ENCODE measurements at regions not wholly inside any gene's neighbourhood (a gene's known extent, or its start where the extent isn't known, plus 50 kb on each side); places are given as distances from the start of the nearest gene placed in this dataset.
A peak's percentile ranks its signal among the peaks of the same experiment; 100 is the strongest.

DNA sequence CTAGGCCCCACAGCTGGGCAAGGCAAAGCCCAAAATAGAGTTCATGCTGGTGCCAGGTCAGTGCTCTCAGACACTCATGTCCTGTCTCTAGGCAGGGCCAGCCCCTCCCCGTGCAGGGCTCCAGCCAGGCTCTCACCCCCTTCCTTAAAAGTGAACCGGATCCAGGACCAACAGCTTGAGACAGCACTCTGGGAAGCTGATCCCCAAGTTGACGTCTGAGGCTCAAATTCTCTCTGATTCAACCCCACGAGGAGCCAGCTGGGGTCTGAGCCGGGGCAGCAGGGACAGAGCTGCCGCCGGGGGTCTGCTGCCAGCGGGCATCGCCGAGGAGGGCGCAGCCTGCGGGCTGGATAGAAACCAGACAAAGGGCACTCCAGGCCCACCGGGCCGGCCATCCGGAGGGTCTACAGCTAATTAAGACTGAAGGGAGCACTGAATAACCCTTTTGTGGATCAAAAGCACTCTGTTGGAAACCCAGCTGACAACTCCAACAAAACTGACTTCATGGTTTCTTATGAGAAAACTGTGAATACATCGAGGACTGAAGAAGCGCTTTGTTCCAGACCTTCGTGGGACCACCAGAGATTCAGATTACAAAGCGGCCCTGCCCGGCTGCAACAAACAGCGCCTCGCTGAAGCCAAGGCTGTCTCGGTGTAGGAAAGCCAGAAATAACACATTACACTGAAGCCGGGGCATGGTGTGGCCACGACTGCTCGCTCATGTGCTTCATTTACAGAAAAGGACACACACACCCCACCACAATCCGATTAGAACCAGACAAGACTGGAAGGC is 95.8 kb downstream of the PSMG1 start:
- no peak for DNase-seq
- TF ChIP-seq POLR2A (IDR thresholded peaks at IDR 0.05): no peak
- TF ChIP-seq, protein P1, sequence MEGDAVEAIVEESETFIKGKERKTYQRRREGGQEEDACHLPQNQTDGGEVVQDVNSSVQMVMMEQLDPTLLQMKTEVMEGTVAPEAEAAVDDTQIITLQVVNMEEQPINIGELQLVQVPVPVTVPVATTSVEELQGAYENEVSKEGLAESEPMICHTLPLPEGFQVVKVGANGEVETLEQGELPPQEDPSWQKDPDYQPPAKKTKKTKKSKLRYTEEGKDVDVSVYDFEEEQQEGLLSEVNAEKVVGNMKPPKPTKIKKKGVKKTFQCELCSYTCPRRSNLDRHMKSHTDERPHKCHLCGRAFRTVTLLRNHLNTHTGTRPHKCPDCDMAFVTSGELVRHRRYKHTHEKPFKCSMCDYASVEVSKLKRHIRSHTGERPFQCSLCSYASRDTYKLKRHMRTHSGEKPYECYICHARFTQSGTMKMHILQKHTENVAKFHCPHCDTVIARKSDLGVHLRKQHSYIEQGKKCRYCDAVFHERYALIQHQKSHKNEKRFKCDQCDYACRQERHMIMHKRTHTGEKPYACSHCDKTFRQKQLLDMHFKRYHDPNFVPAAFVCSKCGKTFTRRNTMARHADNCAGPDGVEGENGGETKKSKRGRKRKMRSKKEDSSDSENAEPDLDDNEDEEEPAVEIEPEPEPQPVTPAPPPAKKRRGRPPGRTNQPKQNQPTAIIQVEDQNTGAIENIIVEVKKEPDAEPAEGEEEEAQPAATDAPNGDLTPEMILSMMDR (IDR thresholded peaks at IDR 0.05): no peak
- H3K4me3 ChIP-seq (replicated peaks in 1 of 3): no peak overlapping the region
- H3K9me3 ChIP-seq: no peaks in the 10 kb centered on the region
- no peak overlapping the region for H3K27ac ChIP-seq
- intact Hi-C loops (cut with DNase I): loop anchor here (10.0 kb wide), 1 partner anchor 53 kb away; no protein-coding TSS in a partner anchor
- no peaks in the 10 kb centered on the region for H3K27me3 ChIP-seq
- peaks cover 21 to 52% of the 10 kb centered on the region in 2 donors for H3K4me1 ChIP-seq
- H3K36me3 ChIP-seq: no peaks in the 10 kb centered on the region
- WGBS, 2 donors: 70 to 83% methylated on average over 17 to 27 of the region's 27 CpGs

DNA sequence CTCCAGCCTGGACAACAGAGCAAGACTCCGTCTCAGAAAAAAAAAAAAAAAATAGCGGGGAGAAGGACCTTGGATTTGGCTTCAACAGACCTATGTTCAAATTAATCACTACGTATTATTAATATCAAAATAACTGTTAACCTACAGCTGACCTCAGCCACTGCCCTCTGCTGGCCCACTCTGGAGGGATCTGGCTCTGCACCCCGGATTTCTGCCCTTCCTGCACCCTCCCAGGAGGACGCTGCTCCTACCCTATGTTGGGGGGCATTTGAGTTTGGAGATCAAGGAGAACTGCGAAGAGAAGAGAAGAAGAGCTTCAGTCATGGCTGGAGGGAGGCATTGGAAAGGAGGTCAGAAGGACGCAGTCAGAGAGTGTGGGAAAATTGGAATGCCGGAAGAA is 96.7 kb downstream of the PSMG1 start:
- DNase-seq: no peak
- no peak for TF ChIP-seq POLR2A (IDR thresholded peaks at IDR 0.05)
- TF ChIP-seq, protein P1 (IDR thresholded peaks at IDR 0.05): no peak
- no peak overlapping the region for H3K4me3 ChIP-seq (replicated peaks in 1 of 3)
- 92 to 93% methylated on average over 8 of the region's 8 CpGs for WGBS, 2 donors
- no peaks in the 10 kb centered on the region for H3K9me3 ChIP-seq
- H3K36me3 ChIP-seq: no peaks in the 10 kb centered on the region
- H3K4me1 ChIP-seq: peaks cover 21 to 57% of the 10 kb centered on the region in 2 donors
- H3K27me3 ChIP-seq: no peaks in the 10 kb centered on the region
- intact Hi-C loops (cut with DNase I): loop anchor here (10.0 kb wide), 1 partner anchor 52 kb away; no protein-coding TSS in a partner anchor
- no peak overlapping the region for H3K27ac ChIP-seq

DNA sequence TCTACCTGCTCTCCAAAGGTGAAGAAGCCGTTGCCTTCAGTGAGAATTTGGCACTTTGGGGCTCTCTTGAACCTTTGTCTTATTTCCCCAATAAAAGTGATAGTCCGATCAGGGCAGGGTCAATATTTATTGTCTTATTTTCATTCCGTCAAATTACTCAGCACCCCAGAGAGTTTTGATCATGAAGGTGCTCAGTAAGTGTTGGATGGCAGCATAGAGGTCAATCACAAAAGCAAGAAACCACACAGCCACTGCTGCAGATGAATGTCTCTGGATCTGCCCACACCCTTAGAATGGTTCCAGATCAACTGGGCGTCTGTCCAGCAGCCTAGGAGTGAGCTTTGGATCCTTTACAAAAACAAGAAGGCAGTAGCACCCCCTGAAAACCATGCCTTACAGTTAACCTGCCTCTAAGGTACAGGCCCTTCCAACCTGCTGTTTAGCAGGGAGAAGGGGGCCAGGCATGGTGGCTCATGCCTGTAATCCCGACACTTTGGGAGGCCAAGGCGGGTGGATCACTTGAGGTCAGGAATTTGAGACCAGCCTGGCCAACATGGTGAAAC is 97.3 kb downstream of the PSMG1 start:
- TF ChIP-seq, protein P1 (IDR thresholded peaks at IDR 0.05): no peak
- no peak for TF ChIP-seq POLR2A (IDR thresholded peaks at IDR 0.05)
- WGBS, 2 donors: 90 to 92% methylated on average over 6 of the region's 6 CpGs
- Histone ChIP-seq H3K27ac (peak overlapping the region; percentile 65 to 72 (median 70)), H3K4me1 (peaks cover 21 to 51% of the 10 kb centered on the region in 2 donors), H3K9me3 (no peaks in the 10 kb centered on the region), H3K36me3 (no peaks in the 10 kb centered on the region), H3K4me3 (replicated peaks in 1 of 3) (no peak overlapping the region), H3K27me3 (no peaks in the 10 kb centered on the region)
- peak in 1 of 2 donors; percentile 48 for DNase-seq
- intact Hi-C loops (cut with DNase I): loop anchor here (10.0 kb wide), 1 partner anchor 51 kb away; no protein-coding TSS in a partner anchor

- intact Hi-C loops (cut with DNase I): loop anchor here (10.0 kb wide), 1 partner anchor 50 kb away; no protein-coding TSS in a partner anchor
- Histone ChIP-seq H3K4me3 (replicated peaks in 1 of 3) (no peak overlapping the region), H3K9me3 (no peaks in the 10 kb centered on the region), H3K4me1 (peaks cover 21 to 50% of the 10 kb centered on the region in 2 donors), H3K27me3 (no peaks in the 10 kb centered on the region), H3K27ac (peak overlapping the region; percentile 65 to 72 (median 70)), H3K36me3 (no peaks in the 10 kb centered on the region)
- WGBS, 2 donors: 63 to 69% methylated on average over 4 to 5 of the region's 5 CpGs
- TF ChIP-seq, protein P1 (IDR thresholded peaks at IDR 0.05): no peak
- no peak for TF ChIP-seq POLR2A (IDR thresholded peaks at IDR 0.05)
- DNase-seq: peak; percentile 96 to 98
Observed at GRCh38 chr21:39084979-39085729, 98.1 kb downstream of the PSMG1 start.
